Upper lobe of left lung (tissue), 6 donors: ENCODE measurements at regions not wholly inside any gene's neighbourhood (a gene's known extent, or its start where the extent isn't known, plus 50 kb on each side); places are given as distances from the start of the nearest gene placed in this dataset.

ENCODE experiments used
- ATAC-seq, 2 donors: fragments of 200-7000 bp; cut with Tn5 transposase; one replicate each; pipeline ENCODE4 v1.9.1; 2022; ENCODE audit warnings: mild to moderate bottlenecking in 2 of 2, moderate library complexity in 2 of 2; ENCODE audit not compliant: low FRiP score in 2 of 2
- DNase-seq, 2 donors: peaks; one replicate each; pipeline ENCODE4 v3.0.0-alpha.2; 2019 to 2020
- H3K27ac ChIP-seq, 4 donors: fragments of 200-600 bp; sonication (generic); one replicate each; pipeline ENCODE4 v1.5.1; 2016 to 2019
- H3K27me3 ChIP-seq, 4 donors: fragments of 200-600 bp; sonication (generic); one replicate each; pipeline ENCODE4 v1.5.1; 2017 to 2019
- H3K36me3 ChIP-seq, 4 donors: fragments of 200-600 bp; sonication (generic); one replicate each; pipeline ENCODE4 v1.5.1; 2016 to 2019
- H3K4me1 ChIP-seq, 4 donors: fragments of 200-600 bp; sonication (generic); one replicate each; pipeline ENCODE4 v1.5.1; 2018 to 2019
- H3K4me3 ChIP-seq, 4 donors: fragments of 200-600 bp; sonication (generic); one replicate each; pipeline ENCODE4 v1.5.1; 2017 to 2019; ENCODE audit warnings: mild to moderate bottlenecking in 2 of 4, moderate library complexity in 1 of 4
- H3K9me3 ChIP-seq, 4 donors: fragments of 200-600 bp; sonication (generic); one replicate each; pipeline ENCODE4 v1.5.1; 2018 to 2019
- CTCF ChIP-seq, 6 experiments: fragments of 450-650 bp in 4 of 6; fragments of 200-600 bp in 2 of 6; sonication (generic) in 2 of 6; IDR thresholded peaks; one replicate each; pipeline ENCODE4 v1.5.1; 2016 to 2019; ENCODE audit warnings: antibody characterized with exemption in 6 of 6
- EP300 ChIP-seq, 4 donors: sonication (generic); formaldehyde crosslinking; IDR thresholded peaks; one replicate each; pipeline ENCODE4 v1.5.1; 2017; ENCODE audit warnings: antibody characterized with exemption in 4 of 4, control low read depth in 2 of 4
- POLR2A ChIP-seq, 4 donors: fragments of 450-650 bp; IDR thresholded peaks; one replicate each; pipeline ENCODE4 v1.5.1; 2016 to 2017; ENCODE audit warnings: antibody characterized with exemption in 4 of 4, mild to moderate bottlenecking in 2 of 4
- POLR2AphosphoS5 ChIP-seq, 2 donors: sonication (generic); formaldehyde crosslinking; IDR thresholded peaks; one replicate each; pipeline ENCODE4 v1.5.1; 2017; ENCODE audit warnings: antibody characterized with exemption in 2 of 2
- WGBS, 2 donors: methylation state at CpG; one replicate each; pipeline ENCODE4 v1.1.5; 2017 to 2018; 5-methylcytosine and 5-hydroxymethylcytosine counted together
- donor health status: DM: no; HTN: no; CAD: no; lungs with moderate emphysema.
- donor health status: DM: no; HTN: yes; CAD: no; lungs with severe emphysema.

GRCh38 chr6:43942011-43942442 is 172.0 kb downstream of the VEGFA start:
- H3K4me1 ChIP-seq, result peaks cover 0 to 14% (median 0%) of the 10 kb centered on the region in 4 donors

GRCh38 chr6:43941174-43941573 is 171.2 kb downstream of the VEGFA start:
- WGBS, 2 donors, result 94 to 100% methylated on average over 3 to 5 of the region's 5 CpGs
- Histone ChIP-seq H3K27me3 (no peaks in the 10 kb centered on the region), H3K27ac (no peak overlapping the region), H3K4me3 (no peak overlapping the region), H3K36me3 (no peaks in the 10 kb centered on the region), H3K9me3 (peaks cover 0 to 12% (median 5%) of the 10 kb centered on the region in 4 donors), H3K4me1 (peaks cover 0 to 14% (median 2%) of the 10 kb centered on the region in 4 donors)
- TF ChIP-seq CTCF (IDR thresholded peaks at IDR 0.05), result no peak
- ATAC-seq, result no peak
- DNase-seq, result no peak

More at GRCh38 chr6:43942011-43942442, 172.0 kb downstream of the VEGFA start:
- H3K4me3 ChIP-seq, result no peak overlapping the region
- H3K27me3 ChIP-seq, result no peaks in the 10 kb centered on the region
- 84 to 90% methylated on average over 4 to 5 of the region's 5 CpGs for WGBS, 2 donors
- no peaks in the 10 kb centered on the region for H3K36me3 ChIP-seq
- no peak for ATAC-seq
- H3K27ac ChIP-seq, result no peak overlapping the region
- no peak for DNase-seq
- peaks cover 0 to 14% (median 5%) of the 10 kb centered on the region in 4 donors for H3K9me3 ChIP-seq
- no peak for TF ChIP-seq POLR2A (IDR thresholded peaks at IDR 0.05)

GRCh38 chr6:43940393-43941087 is 170.5 kb downstream of the VEGFA start:
- H3K9me3 ChIP-seq, result peaks cover 0 to 6% (median 3%) of the 10 kb centered on the region in 4 donors
- H3K4me3 ChIP-seq, result no peak overlapping the region
- DNase-seq (no peak), ATAC-seq (no peak)
- no peak for TF ChIP-seq POLR2AphosphoS5 (IDR thresholded peaks at IDR 0.05)
- TF ChIP-seq EP300 (IDR thresholded peaks at IDR 0.05), result no peak
- TF ChIP-seq CTCF (IDR thresholded peaks at IDR 0.05), result no peak
- TF ChIP-seq POLR2A (IDR thresholded peaks at IDR 0.05), result no peak
- H3K4me1 ChIP-seq, result peaks cover 0 to 14% (median 2%) of the 10 kb centered on the region in 4 donors
- no peak overlapping the region for H3K27ac ChIP-seq
- no peaks in the 10 kb centered on the region for H3K27me3 ChIP-seq
- H3K36me3 ChIP-seq, result no peaks in the 10 kb centered on the region
- 92% methylated on average over 5 to 10 of the region's 10 CpGs for whole genome bisulfite sequencing, 2 donors

- Histone ChIP-seq H3K4me1 (peaks cover 0 to 14% (median 2%) of the 10 kb centered on the region in 4 donors), H3K4me3 (no peak overlapping the region), H3K27me3 (no peaks in the 10 kb centered on the region), H3K27ac (no peak overlapping the region), H3K36me3 (no peaks in the 10 kb centered on the region), H3K9me3 (peaks cover 0 to 3% (median 1%) of the 10 kb centered on the region in 4 donors)
- TF ChIP-seq CTCF (IDR thresholded peaks at IDR 0.05), result no peak
- TF ChIP-seq EP300 (IDR thresholded peaks at IDR 0.05), result no peak
- TF ChIP-seq POLR2A (IDR thresholded peaks at IDR 0.05), result no peak
- TF ChIP-seq POLR2AphosphoS5 (IDR thresholded peaks at IDR 0.05), result no peak
- 100% methylated on average over 1 to 2 of the region's 2 CpGs for WGBS, 2 donors
- ATAC-seq, result no peak
- no peak for DNase-seq
These were observed 170.0 kb downstream of the VEGFA start for GRCh38 chr6:43940071-43940392.

- ATAC-seq, result no peak
These were observed 169.5 kb downstream of the VEGFA start for GRCh38 chr6:43939281-43940070.

More at GRCh38 chr6:43939281-43940070, 169.5 kb downstream of the VEGFA start:
- 73 to 78% methylated on average over 6 to 8 of the region's 15 CpGs for WGBS, 2 donors
- Histone ChIP-seq H3K4me1 (peaks cover 0 to 14% (median 2%) of the 10 kb centered on the region in 4 donors), H3K9me3 (no peaks in the 10 kb centered on the region), H3K4me3 (no peak overlapping the region), H3K27ac (no peak overlapping the region), H3K27me3 (no peaks in the 10 kb centered on the region), H3K36me3 (no peaks in the 10 kb centered on the region)
- no peak for TF ChIP-seq POLR2AphosphoS5 (IDR thresholded peaks at IDR 0.05)
- TF ChIP-seq EP300 (IDR thresholded peaks at IDR 0.05), result no peak
- TF ChIP-seq CTCF (IDR thresholded peaks at IDR 0.05), result no peak
- TF ChIP-seq POLR2A (IDR thresholded peaks at IDR 0.05), result no peak
- peak in 1 of 2 donors; percentile 85 for DNase-seq
